Stimulated activated CD4-positive, alpha-beta T cell treated with anti-CD3 and anti-CD28 coated beads, TNF-alpha, amount 100 ng/mL, for 48 hours (primary cell): ENCODE measurements at regions not wholly inside any gene's neighbourhood (a gene's known extent, or its start where the extent isn't known, plus 50 kb on each side); places are given as distances from the start of the nearest gene placed in this dataset.
"Not testable (repeated sequence)": the region's sequence is repeated elsewhere in the genome, so short reads cannot be mapped to it uniquely, and the experiment has no call there.

Experiments
- DNase-seq, 3 donors: peaks; one replicate each; pipeline ENCODE4 v3.0.0-alpha.2; 2020; ENCODE audit warnings: low read depth in 3 of 3

DNA sequence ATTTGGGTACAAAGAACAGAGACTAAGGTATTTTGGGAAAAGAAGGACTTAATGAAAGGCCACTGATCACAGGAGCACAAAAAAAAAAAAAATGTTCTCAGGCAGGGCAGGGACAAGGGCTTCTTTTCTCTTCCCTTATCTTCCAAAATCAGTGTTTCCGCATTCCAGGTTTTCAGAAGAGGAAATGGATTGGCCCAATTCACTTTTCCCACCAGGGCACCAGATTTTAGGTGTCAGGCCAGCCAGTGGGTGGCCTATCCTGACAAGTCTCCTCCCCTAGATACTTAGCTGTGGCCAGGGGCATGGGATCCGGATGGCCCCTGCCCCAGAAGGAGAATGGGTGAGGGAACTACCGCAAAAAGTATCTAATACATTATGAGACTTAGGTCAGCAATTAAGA, 88.9 kb upstream of the WAC start:
- DNase-seq = no peak

GRCh38 chr10:28445516-28445915, 87.4 kb upstream of the WAC start:
- DNase-seq = no peak

GRCh38 chr10:28449382-28449781, 83.5 kb upstream of the WAC start:
- DNase-seq = no peak

DNA sequence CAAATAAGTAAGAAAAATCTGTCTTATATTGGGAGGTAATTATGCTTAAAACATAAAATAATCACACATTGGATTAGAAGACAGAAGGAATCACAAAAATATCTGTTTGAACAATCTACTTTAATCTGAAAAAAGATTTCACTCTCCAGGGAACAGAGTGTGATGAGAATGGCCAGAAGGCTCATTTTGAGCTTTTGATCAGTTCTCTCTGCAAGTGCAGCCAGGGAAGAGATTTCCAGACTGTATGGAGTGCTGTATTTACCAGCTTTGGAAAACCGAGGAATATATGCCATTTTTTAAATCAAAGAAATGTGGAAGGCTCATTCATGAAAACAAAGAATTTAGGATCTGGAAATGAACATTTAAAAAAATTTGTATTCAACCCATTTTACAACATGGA, 83.0 kb upstream of the WAC start:
- no peak for DNase-seq

DNA sequence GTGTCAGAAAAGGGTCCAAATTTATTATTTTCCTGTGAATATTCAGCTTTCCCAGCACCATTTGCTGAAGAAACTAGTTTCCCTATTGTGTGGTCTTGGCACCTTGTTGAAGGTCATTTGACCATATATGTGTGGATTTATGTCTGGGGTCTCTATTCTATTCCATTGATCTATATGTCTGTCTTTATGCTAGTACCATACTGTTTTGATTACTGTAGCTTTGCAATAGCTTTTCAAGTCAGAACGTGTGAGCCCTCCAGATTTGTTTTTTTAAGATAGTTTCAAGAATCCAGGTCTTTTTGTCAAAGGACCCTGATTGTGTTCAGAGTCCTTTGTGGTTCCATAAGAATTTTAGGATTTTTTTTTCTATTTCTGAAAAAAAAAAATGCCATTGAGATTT, 79.0 kb upstream of the WAC start:
- no peak for DNase-seq

- DNase-seq = no peak
Measured at GRCh38 chr10:28457110-28457509, 75.8 kb upstream of the WAC start.

GRCh38 chr10:28457873-28458272, 75.0 kb upstream of the WAC start:
- not testable (repeated sequence) for DNase-seq

DNA sequence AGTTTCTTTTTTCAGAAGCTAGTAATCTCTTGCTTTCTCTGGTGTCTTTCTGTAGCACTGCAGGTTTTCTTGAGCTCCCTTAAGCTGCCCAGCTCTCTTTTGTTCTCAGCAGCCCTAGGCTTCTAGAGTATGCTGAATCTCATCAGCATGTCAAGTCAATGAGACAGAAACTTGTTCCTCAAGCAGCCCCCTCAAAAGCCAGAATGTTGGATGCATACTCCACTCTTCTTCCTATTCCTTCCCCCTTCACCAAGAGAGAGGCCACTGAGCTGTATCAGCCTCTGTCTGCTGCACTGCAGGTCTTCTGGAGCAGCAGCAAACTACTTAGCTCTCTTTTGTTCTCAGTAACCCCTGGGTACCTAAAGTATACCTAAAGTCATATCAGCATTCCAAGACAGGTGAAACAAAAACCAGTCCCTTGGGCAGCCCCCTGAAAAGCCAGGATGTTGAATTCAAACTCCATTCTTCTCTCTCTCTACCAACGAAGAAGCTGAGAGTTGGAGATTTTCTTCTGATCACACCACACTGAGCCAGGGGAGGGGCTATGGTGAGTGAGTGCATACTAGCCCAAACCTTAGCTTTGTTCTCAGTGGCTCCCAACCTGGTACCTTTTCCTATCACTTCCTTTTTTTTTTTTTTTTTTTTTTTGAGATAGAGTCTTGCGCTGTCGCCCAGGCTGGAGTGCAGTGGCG, 73.3 kb upstream of the WAC start:
- DNase-seq = no peak

- no peak for DNase-seq
Measured at GRCh38 chr10:28463141-28463540, 69.8 kb upstream of the WAC start.

GRCh38 chr10:28463676-28464395, 69.1 kb upstream of the WAC start:
- no peak for DNase-seq

- DNase-seq = no peak
Measured at GRCh38 chr10:28467615-28468014, 65.3 kb upstream of the WAC start.

DNA sequence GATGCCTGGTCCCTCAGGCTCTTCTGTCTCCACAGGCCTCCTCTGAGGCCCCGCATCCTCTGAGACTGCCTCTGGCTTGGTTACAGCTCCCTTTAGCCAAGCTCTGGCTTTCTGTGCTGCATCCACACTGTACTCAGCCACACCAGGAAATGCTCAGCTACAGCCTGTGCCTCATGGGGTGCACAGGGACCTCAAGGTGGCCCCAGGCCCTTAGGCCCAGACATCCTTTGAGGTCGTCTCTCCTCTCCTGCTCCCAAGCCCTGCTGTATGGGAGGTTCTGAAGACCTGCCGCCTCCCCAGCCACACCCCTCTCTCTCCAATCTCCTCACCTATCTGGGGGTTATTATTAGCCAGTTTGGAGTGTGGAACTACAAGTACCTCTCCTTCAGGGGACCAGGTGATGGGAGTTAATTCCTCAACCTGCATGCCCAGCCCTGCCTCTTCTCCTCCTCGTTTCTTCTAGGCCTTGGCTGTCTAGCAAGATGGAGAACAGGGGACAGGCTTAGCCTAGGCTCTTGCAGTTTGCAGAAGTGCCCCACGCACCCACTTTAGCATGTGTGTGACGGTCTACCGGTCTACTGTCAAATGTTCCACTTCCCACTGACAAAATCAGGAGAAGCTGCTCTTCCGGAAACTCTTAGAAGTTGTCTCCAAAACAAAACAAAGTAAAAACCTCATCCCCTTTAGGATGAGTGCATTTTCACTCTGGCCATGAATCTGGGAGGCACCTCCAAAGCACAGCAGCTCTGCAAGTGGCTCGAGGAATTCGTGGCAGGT, 64.0 kb upstream of the WAC start:
- DNase-seq = no peak

GRCh38 chr10:28470873-28471651, 61.9 kb upstream of the WAC start:
- no peak for DNase-seq

GRCh38 chr10:28471652-28472050, 61.3 kb upstream of the WAC start:
- DNase-seq = no peak

GRCh38 chr10:28478646-28479045, 54.3 kb upstream of the WAC start:
- DNase-seq = no peak

DNA sequence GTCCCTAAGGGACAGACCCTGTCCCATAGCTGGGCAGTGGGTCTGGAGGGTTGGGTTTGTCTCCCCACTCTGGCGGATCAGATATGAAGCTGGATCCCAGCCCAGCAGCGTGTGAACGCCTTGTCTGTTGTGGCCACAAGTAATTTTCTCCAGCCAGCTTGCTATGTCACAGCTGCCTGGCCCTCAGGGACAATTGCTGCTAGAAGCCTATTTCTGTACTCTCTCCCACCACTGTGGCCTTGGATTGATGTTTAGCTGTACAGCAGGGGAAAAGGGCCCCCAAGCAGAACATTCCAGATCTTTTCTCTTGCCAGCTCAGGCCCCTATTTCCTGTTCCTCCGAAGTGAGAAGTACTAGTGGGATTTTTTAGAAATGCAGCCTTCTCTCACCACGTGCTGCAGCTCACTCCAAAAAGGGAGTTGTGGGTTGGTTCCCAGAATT, 53.5 kb upstream of the WAC start:
- no peak for DNase-seq

DNA sequence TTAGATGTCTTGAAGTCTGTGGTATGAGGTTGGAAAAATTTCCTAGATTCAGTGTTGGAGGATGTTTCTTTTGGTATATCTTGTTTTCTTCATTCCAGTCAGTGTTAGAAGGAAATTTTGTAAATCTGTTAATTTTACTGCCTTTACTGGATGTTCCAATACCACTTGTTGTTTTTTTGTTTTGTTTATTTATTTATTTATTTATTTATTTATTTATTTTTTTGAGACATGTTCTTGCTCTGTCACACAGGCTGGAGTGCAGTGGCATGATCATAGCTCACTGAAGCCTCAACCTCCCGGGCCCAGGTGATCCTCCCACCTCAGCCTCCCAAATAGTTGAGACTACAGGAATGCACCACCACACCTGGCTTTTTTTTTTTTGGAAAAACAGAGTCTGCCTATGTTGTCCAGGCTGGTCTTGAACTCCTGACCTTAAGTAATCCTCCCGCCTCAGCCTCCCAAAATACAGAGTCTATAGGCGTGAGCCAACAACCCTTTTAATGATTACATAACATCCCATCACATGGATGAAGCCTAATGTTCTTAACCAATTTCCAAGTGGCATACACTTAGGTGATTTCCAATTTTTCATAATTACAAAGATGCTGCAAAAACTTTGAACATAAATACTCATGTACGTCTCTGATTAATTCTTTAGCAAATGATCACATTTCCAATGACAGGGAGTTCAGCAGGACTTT, 52.8 kb upstream of the WAC start:
- DNase-seq = no peak

GRCh38 chr10:28480628-28480965, 52.3 kb upstream of the WAC start:
- no peak for DNase-seq

- not testable (repeated sequence) for DNase-seq
Measured at GRCh38 chr10:28481346-28481745, 51.6 kb upstream of the WAC start.

- no peak for DNase-seq
Measured at GRCh38 chr10:28481968-28482367, 51.0 kb upstream of the WAC start.
